ENCODE measurements at regions not wholly inside any gene's neighbourhood (a gene's known extent, or its start where the extent isn't known, plus 50 kb on each side); places are given as distances from the start of the nearest gene placed in this dataset.
"Not testable (repeated sequence)": the region's sequence is repeated elsewhere in the genome, so short reads cannot be mapped to it uniquely, and the experiment has no call there.

DNA sequence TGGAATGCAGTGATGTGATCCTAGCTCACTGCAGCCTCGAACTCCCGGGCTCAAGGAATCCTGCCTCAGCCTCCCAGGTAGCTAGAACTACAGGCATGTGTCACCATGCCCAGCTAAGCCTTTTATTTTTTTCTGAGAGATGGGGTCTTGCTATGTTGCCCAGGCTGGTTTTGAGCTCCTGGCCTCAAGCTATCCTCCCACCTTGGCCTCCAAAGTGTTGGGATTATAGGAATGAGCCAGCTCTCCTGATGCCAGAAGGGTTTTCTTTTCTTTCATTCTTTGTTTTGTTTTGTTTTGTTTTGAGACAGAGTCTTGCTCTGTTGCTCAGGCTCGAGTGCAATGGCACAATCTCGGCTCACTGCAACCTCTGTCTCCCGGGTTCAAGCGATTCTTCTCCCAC is 68.6 kb upstream of the WNT4 start:
- TF ChIP-seq EZH2 (IDR thresholded peaks at IDR 0.05; ENCODE audit: borderline replicate concordance, low read length); CTCF (conservative IDR thresholded peaks at IDR 0.05 in 1 of 2, IDR thresholded peaks at IDR 0.05 in 1 of 2; ENCODE audit: extremely low read depth in 1 of 2, insufficient read depth in 1 of 2, low read depth in 1 of 2, low read length in 2 of 2): not testable (repeated sequence)
